ENCODE measurements at regions not wholly inside any gene's neighbourhood (a gene's known extent, or its start where the extent isn't known, plus 50 kb on each side); places are given as distances from the start of the nearest gene placed in this dataset.

GRCh38 chrY:21254476-21254875 is 256.7 kb upstream of the RBMY1B start:
- Mint-ChIP-seq H3K27ac (no peak overlapping the region), H3K36me3 (peaks cover 6% of the 10 kb centered on the region; the same call in 1 of the 2 replicates), H3K27me3 (ENCODE audit: low read depth) (no peaks in the 10 kb centered on the region), H3K9me3 (peaks cover 23% of the 10 kb centered on the region), H3K4me3 (no peak overlapping the region), H3K4me1 (no peaks in the 10 kb centered on the region)
- DNase-seq (ENCODE audit: low spot score) (no peak), ATAC-seq (no peak)
- TF ChIP-seq IRF2 (CRISPR knock-in tag; IDR thresholded peaks at IDR 0.05; ENCODE audit: borderline replicate concordance, low read depth) (no peak), USF2 (CRISPR knock-in tag; IDR thresholded peaks at IDR 0.05) (no peak), CREB1 (CRISPR knock-in tag; IDR thresholded peaks at IDR 0.05) (no peak), TEAD1 (CRISPR knock-in tag; IDR thresholded peaks at IDR 0.05) (no peak), RORB (CRISPR knock-in tag; IDR thresholded peaks at IDR 0.05) (no peak), ZBTB21 (CRISPR knock-in tag; IDR thresholded peaks at IDR 0.05; ENCODE audit: borderline replicate concordance) (no peak), PREB (CRISPR knock-in tag; IDR thresholded peaks at IDR 0.05; ENCODE audit: borderline replicate concordance) (no peak), GTF2I (CRISPR knock-in tag; conservative IDR thresholded peaks at IDR 0.05) (no peak), GABPB1 (CRISPR knock-in tag; IDR thresholded peaks at IDR 0.05) (no peak)
- ChIA-PET POLR2A (no interaction called here), CTCF (no interaction called here)

GRCh38 chrY:21256820-21257219 is 254.3 kb upstream of the RBMY1B start:
- CTCF ChIA-PET, result no interaction called here
- Mint-ChIP-seq H3K9me3 (peaks cover 25% of the 10 kb centered on the region), H3K4me1 (no peaks in the 10 kb centered on the region), H3K36me3 (peaks cover 2% of the 10 kb centered on the region; the same call in 1 of the 2 replicates), H3K27me3 (ENCODE audit: low read depth) (no peaks in the 10 kb centered on the region), H3K27ac (no peak overlapping the region), H3K4me3 (no peak overlapping the region)
- no peak for ATAC-seq
- POLR2A ChIA-PET, result no interaction called here
- DNase-seq (ENCODE audit: low spot score), result no peak
- TF ChIP-seq CREM (CRISPR knock-in tag; IDR thresholded peaks at IDR 0.05) (no peak), SOX15 (CRISPR knock-in tag; IDR thresholded peaks at IDR 0.05) (no peak), ELF4 (CRISPR knock-in tag; IDR thresholded peaks at IDR 0.05; ENCODE audit: low read depth) (no peak)

- DNase-seq (ENCODE audit: low spot score), result no peak
- H3K36me3 Mint-ChIP-seq, result peaks cover 7% of the 10 kb centered on the region; the same call in 1 of the 2 replicates
- H3K9me3 Mint-ChIP-seq, result peaks cover 27% of the 10 kb centered on the region
- H3K27ac Mint-ChIP-seq, result no peak overlapping the region
- ChIA-PET POLR2A (no interaction called here), CTCF (no interaction called here)
- TF ChIP-seq KAT7 (CRISPR knock-in tag; IDR thresholded peaks at IDR 0.05; ENCODE audit: borderline replicate concordance) (no peak), CREB1 (CRISPR knock-in tag; IDR thresholded peaks at IDR 0.05) (no peak), HMGXB4 (CRISPR knock-in tag; IDR thresholded peaks at IDR 0.05) (no peak), SP1 (CRISPR knock-in tag; conservative IDR thresholded peaks at IDR 0.05) (no peak), SMAD4 (CRISPR knock-in tag; IDR thresholded peaks at IDR 0.05) (no peak), ATF1 (CRISPR knock-in tag; IDR thresholded peaks at IDR 0.05) (no peak), FOXP1 (CRISPR knock-in tag; IDR thresholded peaks at IDR 0.05; ENCODE audit: borderline replicate concordance) (no peak), FOXK1 (CRISPR knock-in tag; IDR thresholded peaks at IDR 0.05) (no peak), ATF3 (CRISPR knock-in tag; conservative IDR thresholded peaks at IDR 0.05) (no peak), NFE2L1 (CRISPR knock-in tag; IDR thresholded peaks at IDR 0.05) (no peak), MAX (CRISPR knock-in tag; IDR thresholded peaks at IDR 0.05) (no peak), ZNF317 (CRISPR knock-in tag; IDR thresholded peaks at IDR 0.05; ENCODE audit: borderline replicate concordance, low read depth) (no peak), NR3C1 (CRISPR knock-in tag; conservative IDR thresholded peaks at IDR 0.05; ENCODE audit: low read depth) (no peak), CDX4 (CRISPR knock-in tag; IDR thresholded peaks at IDR 0.05; ENCODE audit: borderline replicate concordance) (no peak), IRF1 (CRISPR knock-in tag; IDR thresholded peaks at IDR 0.05) (no peak), ZNF671 (CRISPR knock-in tag; IDR thresholded peaks at IDR 0.05) (no peak), ETV6 (CRISPR knock-in tag; IDR thresholded peaks at IDR 0.05) (no peak), ESRRA (CRISPR knock-in tag; IDR thresholded peaks at IDR 0.05; ENCODE audit: borderline replicate concordance) (no peak), ELF4 (CRISPR knock-in tag; IDR thresholded peaks at IDR 0.05; ENCODE audit: low read depth) (no peak), EMX1 (CRISPR knock-in tag; IDR thresholded peaks at IDR 0.05) (no peak)
- ATAC-seq, result no peak
- H3K4me1 Mint-ChIP-seq, result no peaks in the 10 kb centered on the region
- no peak overlapping the region for H3K4me3 Mint-ChIP-seq
- H3K27me3 Mint-ChIP-seq (ENCODE audit: low read depth), result no peaks in the 10 kb centered on the region
These were observed 251.4 kb upstream of the RBMY1B start for GRCh38 chrY:21259707-21260106.

All from WTC11 (cell line).